Tibial artery (tissue), 4 donors: ENCODE measurements at regions not wholly inside any gene's neighbourhood (a gene's known extent, or its start where the extent isn't known, plus 50 kb on each side); places are given as distances from the start of the nearest gene placed in this dataset.

ENCODE experiments used
- DNase-seq, 2 donors: peaks; one replicate each; pipeline ENCODE4 v3.0.0-alpha.2; 2019
- H3K27ac ChIP-seq, 2 donors: fragments of 200-600 bp; sonication (generic) in 1 of 2; 1 replicate in 1 of 2; 2 replicates in 1 of 2; pipeline ENCODE4 v1.5.1; 2018 to 2019; ENCODE audit warnings: mild to moderate bottlenecking in 1 of 2
- H3K27me3 ChIP-seq, 2 donors: fragments of 200-600 bp; sonication (generic) in 1 of 2; one replicate each; pipeline versions ENCODE4 v1.5.1 to v1.6.0; 2016 to 2019
- H3K36me3 ChIP-seq, 3 donors: fragments of 200-600 bp; sonication (generic) in 2 of 3; one replicate each; pipeline ENCODE4 v1.5.1; 2016 to 2019; ENCODE audit warnings: mild to moderate bottlenecking in 2 of 3
- H3K4me1 ChIP-seq, 4 donors: fragments of 200-600 bp; sonication (generic) in 2 of 4; 1 replicate in 3 of 4; 2 replicates in 1 of 4; pipeline ENCODE4 v1.5.1; 2016 to 2019
- H3K4me3 ChIP-seq, 2 donors: fragments of 200-600 bp; sonication (generic) in 1 of 2; 1 replicate in 1 of 2; 2 replicates in 1 of 2; pipeline ENCODE4 v1.5.1; 2018 to 2019; ENCODE audit warnings: mild to moderate bottlenecking in 2 of 2
- H3K9me3 ChIP-seq, 3 donors: fragments of 200-600 bp; sonication (generic) in 1 of 3; one replicate each; pipeline ENCODE4 v1.5.1; 2016 to 2019
- intact Hi-C: fragments of 100-400 bp; cut with DNase I; formaldehyde crosslinking; loops from one replicate; pipeline ENCODE4 v1.15.0; 2023; ENCODE audit warnings: low total_unique reads
- TF ChIP-seq, protein P1 (sequence below), 2 experiments: fragments of 200-600 bp in 1 of 2; fragments of 450-650 bp in 1 of 2; IDR thresholded peaks; one replicate each; pipeline ENCODE4 v1.5.1; 2017 to 2019; ENCODE audit warnings: antibody characterized with exemption in 2 of 2, mild to moderate bottlenecking in 1 of 2, moderate library complexity in 1 of 2

DNA sequence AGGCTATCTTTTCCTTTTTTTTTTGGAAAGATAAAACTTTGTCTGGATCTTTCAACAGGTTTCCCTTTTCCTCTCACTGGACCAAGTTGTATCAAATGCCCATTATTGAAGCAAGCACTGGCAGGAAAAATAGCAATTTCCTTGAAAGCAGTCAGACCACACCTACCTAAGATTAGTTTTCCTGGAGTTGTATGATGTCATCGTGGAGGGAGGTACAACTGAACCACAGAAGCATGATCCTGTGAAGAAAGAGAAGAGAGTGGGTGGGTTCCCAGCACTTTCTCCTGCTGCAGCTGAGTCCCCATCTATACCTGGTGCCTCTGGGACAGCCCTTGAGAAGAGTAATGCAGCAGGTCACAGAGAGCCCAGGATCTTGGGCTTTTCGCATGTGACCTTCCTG, 63.6 kb upstream of the ERCC4 start:
- peaks cover 0 to 11% (median 0%) of the 10 kb centered on the region in 4 donors for H3K4me1 ChIP-seq
- H3K27me3 ChIP-seq, result no peaks in the 10 kb centered on the region
- H3K4me3 ChIP-seq, result no peak overlapping the region
- no peak overlapping the region for H3K27ac ChIP-seq
- no peaks in the 10 kb centered on the region for H3K9me3 ChIP-seq
- TF ChIP-seq, protein P1, sequence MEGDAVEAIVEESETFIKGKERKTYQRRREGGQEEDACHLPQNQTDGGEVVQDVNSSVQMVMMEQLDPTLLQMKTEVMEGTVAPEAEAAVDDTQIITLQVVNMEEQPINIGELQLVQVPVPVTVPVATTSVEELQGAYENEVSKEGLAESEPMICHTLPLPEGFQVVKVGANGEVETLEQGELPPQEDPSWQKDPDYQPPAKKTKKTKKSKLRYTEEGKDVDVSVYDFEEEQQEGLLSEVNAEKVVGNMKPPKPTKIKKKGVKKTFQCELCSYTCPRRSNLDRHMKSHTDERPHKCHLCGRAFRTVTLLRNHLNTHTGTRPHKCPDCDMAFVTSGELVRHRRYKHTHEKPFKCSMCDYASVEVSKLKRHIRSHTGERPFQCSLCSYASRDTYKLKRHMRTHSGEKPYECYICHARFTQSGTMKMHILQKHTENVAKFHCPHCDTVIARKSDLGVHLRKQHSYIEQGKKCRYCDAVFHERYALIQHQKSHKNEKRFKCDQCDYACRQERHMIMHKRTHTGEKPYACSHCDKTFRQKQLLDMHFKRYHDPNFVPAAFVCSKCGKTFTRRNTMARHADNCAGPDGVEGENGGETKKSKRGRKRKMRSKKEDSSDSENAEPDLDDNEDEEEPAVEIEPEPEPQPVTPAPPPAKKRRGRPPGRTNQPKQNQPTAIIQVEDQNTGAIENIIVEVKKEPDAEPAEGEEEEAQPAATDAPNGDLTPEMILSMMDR (IDR thresholded peaks at IDR 0.05), result no peak
- intact Hi-C loops, result no loop called here
- no peak for DNase-seq
- no peaks in the 10 kb centered on the region for H3K36me3 ChIP-seq

DNA sequence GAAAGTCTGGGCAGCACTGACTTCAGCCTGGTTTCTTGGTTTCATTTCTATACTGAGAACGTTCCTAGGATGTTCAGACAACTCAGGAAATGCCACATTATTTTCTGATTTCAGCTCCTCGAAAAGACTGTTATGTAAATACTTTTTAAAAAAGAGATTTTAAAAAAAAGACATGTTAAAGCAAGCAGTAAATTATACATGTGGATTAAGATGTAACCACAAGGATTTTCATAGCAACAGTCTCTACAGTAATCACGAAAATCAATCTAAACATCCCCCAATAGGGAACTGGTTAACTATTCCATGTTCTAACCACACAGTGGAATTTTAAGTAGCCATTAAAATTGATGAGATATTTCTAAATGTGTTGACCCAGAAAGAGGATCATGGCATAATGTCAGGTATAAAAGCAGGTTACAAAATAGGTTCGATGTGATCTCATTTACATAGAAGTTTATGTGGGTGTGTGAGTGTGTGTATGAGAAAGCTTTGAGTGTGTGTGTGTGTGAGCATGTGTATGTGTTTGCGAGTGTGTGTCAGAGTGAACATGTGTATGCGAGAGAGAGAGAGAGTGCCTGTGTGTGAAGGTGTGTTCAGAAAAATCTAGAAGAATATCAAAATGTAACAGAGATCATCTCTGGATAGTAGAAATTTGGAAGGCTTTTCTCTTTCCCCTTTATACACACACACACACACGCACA, 63.0 kb upstream of the ERCC4 start:
- Histone ChIP-seq H3K27ac (no peak overlapping the region), H3K27me3 (no peaks in the 10 kb centered on the region), H3K4me3 (no peak overlapping the region), H3K9me3 (no peaks in the 10 kb centered on the region), H3K4me1 (peaks cover 0 to 15% (median 0%) of the 10 kb centered on the region in 4 donors), H3K36me3 (no peaks in the 10 kb centered on the region)
- DNase-seq, result no peak
- TF ChIP-seq, protein P1 (IDR thresholded peaks at IDR 0.05), result no peak
- intact Hi-C loops, result no loop called here

DNA sequence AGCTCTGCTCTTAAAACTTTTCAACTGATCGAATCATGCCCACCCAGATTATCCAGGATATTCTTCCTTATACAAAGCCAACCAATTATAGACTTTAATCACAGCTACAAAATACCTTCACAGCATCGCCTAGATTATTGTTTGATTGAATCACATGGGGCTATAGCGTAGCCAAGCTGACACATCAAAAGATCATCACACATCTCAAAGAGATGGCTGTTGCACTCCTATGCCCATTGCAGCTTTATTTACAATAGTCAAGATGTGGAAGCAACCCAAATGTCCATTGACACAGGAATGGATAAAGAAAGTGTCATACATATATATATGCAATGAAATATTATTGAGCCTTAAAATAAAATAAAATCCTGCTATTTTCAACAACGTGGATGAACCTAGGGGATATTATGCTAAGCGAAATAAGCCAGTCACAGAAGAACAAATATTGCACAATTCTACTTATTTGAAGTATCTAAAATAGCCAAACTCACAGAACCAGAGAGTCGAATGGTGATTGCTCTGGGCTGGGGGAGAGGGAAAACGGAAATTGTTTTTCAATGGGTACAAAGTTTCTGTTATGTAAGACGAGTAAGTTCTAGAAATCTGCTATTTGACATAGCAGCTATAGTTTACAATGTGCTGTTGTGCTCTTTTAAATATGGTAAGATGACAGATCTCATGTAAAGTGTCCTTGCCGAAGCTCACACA, 60.9 kb upstream of the ERCC4 start:
- intact Hi-C loops, result no loop called here

DNA sequence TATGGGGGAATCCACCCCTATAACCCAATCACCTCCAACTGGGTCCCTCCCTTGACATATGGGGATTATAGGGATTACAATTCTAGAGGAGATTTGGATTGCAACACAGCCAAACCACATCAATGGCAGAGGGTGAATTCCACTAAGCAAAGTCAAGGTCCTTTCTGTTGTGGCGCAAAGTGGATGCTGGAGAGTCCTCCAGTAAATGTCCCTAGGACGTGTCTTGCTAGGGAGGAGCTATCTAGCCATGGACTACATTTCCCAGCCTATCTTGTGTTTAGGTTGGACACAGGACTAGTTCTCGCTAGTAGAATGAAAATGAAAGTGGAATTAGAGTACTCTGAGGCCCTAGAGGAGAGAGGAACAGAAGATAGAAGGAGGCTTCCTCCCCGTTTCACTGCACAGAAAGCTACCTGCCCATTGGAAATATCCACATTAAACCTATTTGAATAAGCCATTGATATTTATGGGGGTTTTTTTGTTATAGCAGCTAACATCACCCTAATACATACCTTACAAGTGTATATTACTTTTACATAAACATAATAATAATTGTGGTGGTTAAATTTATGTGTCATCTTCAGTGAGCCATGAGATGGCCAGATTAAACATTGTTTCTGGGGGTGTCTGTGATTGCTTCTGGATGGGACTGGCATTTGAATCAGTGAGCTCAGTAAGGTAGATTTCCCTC, 56.7 kb upstream of the ERCC4 start:
- intact Hi-C loops, result no loop called here
- Histone ChIP-seq H3K4me1 (peaks cover 0 to 9% (median 1%) of the 10 kb centered on the region in 4 donors), H3K9me3 (peaks cover 0 to 4% (median 0%) of the 10 kb centered on the region in 3 donors), H3K4me3 (no peak overlapping the region), H3K36me3 (no peaks in the 10 kb centered on the region), H3K27ac (no peak overlapping the region), H3K27me3 (no peaks in the 10 kb centered on the region)
- TF ChIP-seq, protein P1 (IDR thresholded peaks at IDR 0.05), result no peak
- DNase-seq, result no peak

More for the DNA sequence above, 60.9 kb upstream of the ERCC4 start:
- H3K36me3 ChIP-seq, result no peaks in the 10 kb centered on the region
- TF ChIP-seq, protein P1 (IDR thresholded peaks at IDR 0.05), result no peak
- peaks cover 0 to 4% (median 0%) of the 10 kb centered on the region in 3 donors for H3K9me3 ChIP-seq
- H3K4me3 ChIP-seq, result no peak overlapping the region
- no peaks in the 10 kb centered on the region for H3K27me3 ChIP-seq
- H3K4me1 ChIP-seq, result peaks cover 0 to 20% (median 1%) of the 10 kb centered on the region in 4 donors
- no peak for DNase-seq
- H3K27ac ChIP-seq, result no peak overlapping the region

DNA sequence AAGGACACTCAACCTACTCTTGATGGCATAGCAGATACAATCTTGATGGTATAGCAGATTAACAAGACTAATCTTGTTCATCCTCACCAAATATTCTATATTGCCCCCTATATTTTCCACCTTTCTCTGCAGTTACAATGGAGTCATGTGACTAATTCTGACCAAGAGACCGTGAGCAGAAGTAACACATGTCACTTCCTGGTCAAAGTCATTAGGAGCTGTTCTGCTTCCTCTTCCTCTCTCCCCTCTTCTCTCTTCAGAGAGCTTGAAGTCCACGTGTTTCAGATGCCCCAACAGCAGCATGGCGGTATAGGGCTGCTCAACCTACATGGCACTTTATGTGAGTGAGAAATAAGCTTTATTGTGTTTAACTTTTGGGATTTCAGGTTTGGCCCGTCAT, 55.3 kb upstream of the ERCC4 start:
- no peak for DNase-seq
- TF ChIP-seq, protein P1 (IDR thresholded peaks at IDR 0.05), result no peak
- peaks cover 0 to 9% (median 1%) of the 10 kb centered on the region in 4 donors for H3K4me1 ChIP-seq
- no peak overlapping the region for H3K27ac ChIP-seq
- intact Hi-C loops, result loop anchor here (2.0 kb wide), 1 partner anchor 50 kb away; no protein-coding TSS in a partner anchor
- H3K36me3 ChIP-seq, result no peaks in the 10 kb centered on the region
- H3K27me3 ChIP-seq, result no peaks in the 10 kb centered on the region
- H3K9me3 ChIP-seq, result peaks cover 0 to 4% (median 0%) of the 10 kb centered on the region in 3 donors
- no peak overlapping the region for H3K4me3 ChIP-seq
